ENCODE measurements at regions not wholly inside any gene's neighbourhood (a gene's known extent, or its start where the extent isn't known, plus 50 kb on each side); places are given as distances from the start of the nearest gene placed in this dataset.

- no peak overlapping the region for H3K9ac ChIP-seq (ENCODE audit: low read depth in 1 of 2, low read length in 2 of 2)
- no peak overlapping the region for H3K4me3 ChIP-seq (ENCODE audit: low read depth in 1 of 3, low read length in 3 of 3)
- DNase-seq (ENCODE audit: low spot score) = no peak
- no peaks in the 10 kb centered on the region for H3K27me3 ChIP-seq (ENCODE audit: control insufficient read depth in 4 of 4, insufficient read depth in 4 of 4, low read length in 3 of 4)
- no peaks in the 10 kb centered on the region for H3K9me3 ChIP-seq (ENCODE audit: control insufficient read depth in 4 of 4, low read length in 3 of 4)
- no peak overlapping the region for H3K27ac ChIP-seq (ENCODE audit: low read depth in 1 of 2, low read length in 2 of 2)
- H3K4me1 ChIP-seq (ENCODE audit: control insufficient read depth in 4 of 4, insufficient read depth in 4 of 4, low read length in 3 of 4) = no peaks in the 10 kb centered on the region
- TF ChIP-seq RXRA (IDR thresholded peaks at IDR 0.05) (no peak), SP1 (IDR thresholded peaks at IDR 0.05) (no peak), NR2F2 (IDR thresholded peaks at IDR 0.05) (no peak), FOXA2 (IDR thresholded peaks at IDR 0.05) (no peak), EGR1 (IDR thresholded peaks at IDR 0.05; ENCODE audit: low read depth in 2 of 2) (no peak), GABPA (IDR thresholded peaks at IDR 0.05 in 1 of 2, conservative IDR thresholded peaks at IDR 0.05 in 1 of 2) (no peak), FOXA1 (IDR thresholded peaks at IDR 0.05) (no peak)
- H3K36me3 ChIP-seq (ENCODE audit: control insufficient read depth in 4 of 4, insufficient read depth in 3 of 4, low read depth in 1 of 4, low read length in 3 of 4) = no peaks in the 10 kb centered on the region
Measured at GRCh38 chr2:189375842-189376241, 65.4 kb upstream of the WDR75 start.

DNA sequence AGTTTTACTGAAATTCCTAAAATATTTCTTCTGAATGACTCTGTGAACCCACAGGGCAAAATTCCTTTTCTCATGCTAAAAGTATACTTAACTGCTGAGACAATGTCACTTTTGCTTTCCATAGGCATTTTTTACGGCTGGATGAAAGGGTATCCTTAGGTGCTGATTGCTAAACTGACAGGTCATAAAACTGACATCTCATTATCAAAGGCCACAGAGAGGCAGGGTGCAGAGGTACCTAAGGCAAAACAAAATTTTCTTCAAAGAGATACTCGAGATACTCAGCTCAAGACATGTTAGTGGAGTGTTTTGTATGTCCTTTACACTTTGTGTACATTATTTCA is 62.0 kb upstream of the WDR75 start:
- no peak for DNase-seq (ENCODE audit: low spot score)
- Histone ChIP-seq H3K4me3 (ENCODE audit: low read depth in 1 of 3, low read length in 3 of 3) (no peak overlapping the region), H3K9me3 (ENCODE audit: control insufficient read depth in 4 of 4, low read length in 3 of 4) (no peaks in the 10 kb centered on the region), H3K4me1 (ENCODE audit: control insufficient read depth in 4 of 4, insufficient read depth in 4 of 4, low read length in 3 of 4) (no peaks in the 10 kb centered on the region), H3K36me3 (ENCODE audit: control insufficient read depth in 4 of 4, insufficient read depth in 3 of 4, low read depth in 1 of 4, low read length in 3 of 4) (no peaks in the 10 kb centered on the region), H3K27ac (ENCODE audit: low read depth in 1 of 2, low read length in 2 of 2) (no peak overlapping the region), H3K9ac (ENCODE audit: low read depth in 1 of 2, low read length in 2 of 2) (no peak overlapping the region), H3K27me3 (ENCODE audit: control insufficient read depth in 4 of 4, insufficient read depth in 4 of 4, low read length in 3 of 4) (no peaks in the 10 kb centered on the region)
- TF ChIP-seq GABPA (IDR thresholded peaks at IDR 0.05 in 1 of 2, conservative IDR thresholded peaks at IDR 0.05 in 1 of 2) = no peak
- TF ChIP-seq, protein P1, sequence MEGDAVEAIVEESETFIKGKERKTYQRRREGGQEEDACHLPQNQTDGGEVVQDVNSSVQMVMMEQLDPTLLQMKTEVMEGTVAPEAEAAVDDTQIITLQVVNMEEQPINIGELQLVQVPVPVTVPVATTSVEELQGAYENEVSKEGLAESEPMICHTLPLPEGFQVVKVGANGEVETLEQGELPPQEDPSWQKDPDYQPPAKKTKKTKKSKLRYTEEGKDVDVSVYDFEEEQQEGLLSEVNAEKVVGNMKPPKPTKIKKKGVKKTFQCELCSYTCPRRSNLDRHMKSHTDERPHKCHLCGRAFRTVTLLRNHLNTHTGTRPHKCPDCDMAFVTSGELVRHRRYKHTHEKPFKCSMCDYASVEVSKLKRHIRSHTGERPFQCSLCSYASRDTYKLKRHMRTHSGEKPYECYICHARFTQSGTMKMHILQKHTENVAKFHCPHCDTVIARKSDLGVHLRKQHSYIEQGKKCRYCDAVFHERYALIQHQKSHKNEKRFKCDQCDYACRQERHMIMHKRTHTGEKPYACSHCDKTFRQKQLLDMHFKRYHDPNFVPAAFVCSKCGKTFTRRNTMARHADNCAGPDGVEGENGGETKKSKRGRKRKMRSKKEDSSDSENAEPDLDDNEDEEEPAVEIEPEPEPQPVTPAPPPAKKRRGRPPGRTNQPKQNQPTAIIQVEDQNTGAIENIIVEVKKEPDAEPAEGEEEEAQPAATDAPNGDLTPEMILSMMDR (IDR thresholded peaks at IDR 0.05; ENCODE audit: low read depth, low read length, missing input control) = no peak
- TF ChIP-seq EGR1 (IDR thresholded peaks at IDR 0.05; ENCODE audit: low read depth in 2 of 2) = no peak
- TF ChIP-seq HNF4G (IDR thresholded peaks at IDR 0.05) = no peak
- WGBS = 66% methylated on average over 2 of the region's 2 CpGs

DNA sequence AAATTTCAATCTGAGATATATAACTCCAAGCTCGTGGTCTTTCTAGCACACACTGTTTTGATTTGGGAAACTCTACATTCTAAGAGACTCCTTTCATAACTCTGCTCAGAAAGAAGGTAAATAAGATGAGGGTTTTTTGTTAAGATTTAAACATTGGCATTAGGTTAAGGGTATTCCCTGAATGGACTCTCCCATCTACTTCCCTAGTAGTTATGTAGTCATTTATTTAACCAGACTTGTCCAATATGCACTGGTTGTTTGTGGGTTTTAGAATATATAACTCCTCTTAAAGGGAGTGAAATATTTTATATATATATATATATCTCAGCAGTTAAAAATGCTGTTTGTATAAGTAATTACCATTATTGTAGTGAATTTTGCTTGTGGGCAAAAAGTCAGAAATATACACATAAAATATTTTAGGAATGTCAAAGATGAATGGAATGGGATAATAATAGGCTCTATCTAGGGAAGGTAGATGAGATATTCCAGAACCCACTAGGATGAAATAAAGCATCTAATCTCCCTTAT is 61.5 kb upstream of the WDR75 start:
- TF ChIP-seq, protein P2, sequence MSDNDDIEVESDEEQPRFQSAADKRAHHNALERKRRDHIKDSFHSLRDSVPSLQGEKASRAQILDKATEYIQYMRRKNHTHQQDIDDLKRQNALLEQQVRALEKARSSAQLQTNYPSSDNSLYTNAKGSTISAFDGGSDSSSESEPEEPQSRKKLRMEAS (IDR thresholded peaks at IDR 0.05) = no peak
- TF ChIP-seq YY1 (IDR thresholded peaks at IDR 0.05) = no peak
- TF ChIP-seq NR2F2 (IDR thresholded peaks at IDR 0.05) = no peak
- no peak for TF ChIP-seq RXRA (IDR thresholded peaks at IDR 0.05)
- TF ChIP-seq, protein P3, sequence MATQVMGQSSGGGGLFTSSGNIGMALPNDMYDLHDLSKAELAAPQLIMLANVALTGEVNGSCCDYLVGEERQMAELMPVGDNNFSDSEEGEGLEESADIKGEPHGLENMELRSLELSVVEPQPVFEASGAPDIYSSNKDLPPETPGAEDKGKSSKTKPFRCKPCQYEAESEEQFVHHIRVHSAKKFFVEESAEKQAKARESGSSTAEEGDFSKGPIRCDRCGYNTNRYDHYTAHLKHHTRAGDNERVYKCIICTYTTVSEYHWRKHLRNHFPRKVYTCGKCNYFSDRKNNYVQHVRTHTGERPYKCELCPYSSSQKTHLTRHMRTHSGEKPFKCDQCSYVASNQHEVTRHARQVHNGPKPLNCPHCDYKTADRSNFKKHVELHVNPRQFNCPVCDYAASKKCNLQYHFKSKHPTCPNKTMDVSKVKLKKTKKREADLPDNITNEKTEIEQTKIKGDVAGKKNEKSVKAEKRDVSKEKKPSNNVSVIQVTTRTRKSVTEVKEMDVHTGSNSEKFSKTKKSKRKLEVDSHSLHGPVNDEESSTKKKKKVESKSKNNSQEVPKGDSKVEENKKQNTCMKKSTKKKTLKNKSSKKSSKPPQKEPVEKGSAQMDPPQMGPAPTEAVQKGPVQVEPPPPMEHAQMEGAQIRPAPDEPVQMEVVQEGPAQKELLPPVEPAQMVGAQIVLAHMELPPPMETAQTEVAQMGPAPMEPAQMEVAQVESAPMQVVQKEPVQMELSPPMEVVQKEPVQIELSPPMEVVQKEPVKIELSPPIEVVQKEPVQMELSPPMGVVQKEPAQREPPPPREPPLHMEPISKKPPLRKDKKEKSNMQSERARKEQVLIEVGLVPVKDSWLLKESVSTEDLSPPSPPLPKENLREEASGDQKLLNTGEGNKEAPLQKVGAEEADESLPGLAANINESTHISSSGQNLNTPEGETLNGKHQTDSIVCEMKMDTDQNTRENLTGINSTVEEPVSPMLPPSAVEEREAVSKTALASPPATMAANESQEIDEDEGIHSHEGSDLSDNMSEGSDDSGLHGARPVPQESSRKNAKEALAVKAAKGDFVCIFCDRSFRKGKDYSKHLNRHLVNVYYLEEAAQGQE (IDR thresholded peaks at IDR 0.05) = no peak
- TF ChIP-seq, protein P4, sequence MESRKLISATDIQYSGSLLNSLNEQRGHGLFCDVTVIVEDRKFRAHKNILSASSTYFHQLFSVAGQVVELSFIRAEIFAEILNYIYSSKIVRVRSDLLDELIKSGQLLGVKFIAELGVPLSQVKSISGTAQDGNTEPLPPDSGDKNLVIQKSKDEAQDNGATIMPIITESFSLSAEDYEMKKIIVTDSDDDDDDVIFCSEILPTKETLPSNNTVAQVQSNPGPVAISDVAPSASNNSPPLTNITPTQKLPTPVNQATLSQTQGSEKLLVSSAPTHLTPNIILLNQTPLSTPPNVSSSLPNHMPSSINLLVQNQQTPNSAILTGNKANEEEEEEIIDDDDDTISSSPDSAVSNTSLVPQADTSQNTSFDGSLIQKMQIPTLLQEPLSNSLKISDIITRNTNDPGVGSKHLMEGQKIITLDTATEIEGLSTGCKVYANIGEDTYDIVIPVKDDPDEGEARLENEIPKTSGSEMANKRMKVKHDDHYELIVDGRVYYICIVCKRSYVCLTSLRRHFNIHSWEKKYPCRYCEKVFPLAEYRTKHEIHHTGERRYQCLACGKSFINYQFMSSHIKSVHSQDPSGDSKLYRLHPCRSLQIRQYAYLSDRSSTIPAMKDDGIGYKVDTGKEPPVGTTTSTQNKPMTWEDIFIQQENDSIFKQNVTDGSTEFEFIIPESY (IDR thresholded peaks at IDR 0.05) = no peak
- WGBS = 78% methylated on average over 1 of the region's 1 CpG
- DNase-seq (ENCODE audit: low spot score) = no peak
- Histone ChIP-seq H3K4me1 (ENCODE audit: control insufficient read depth in 4 of 4, insufficient read depth in 4 of 4, low read length in 3 of 4) (no peaks in the 10 kb centered on the region), H3K27me3 (ENCODE audit: control insufficient read depth in 4 of 4, insufficient read depth in 4 of 4, low read length in 3 of 4) (no peaks in the 10 kb centered on the region), H3K9ac (ENCODE audit: low read depth in 1 of 2, low read length in 2 of 2) (no peak overlapping the region), H3K27ac (ENCODE audit: low read depth in 1 of 2, low read length in 2 of 2) (no peak overlapping the region), H3K4me3 (ENCODE audit: low read depth in 1 of 3, low read length in 3 of 3) (no peak overlapping the region), H3K36me3 (ENCODE audit: control insufficient read depth in 4 of 4, insufficient read depth in 3 of 4, low read depth in 1 of 4, low read length in 3 of 4) (no peaks in the 10 kb centered on the region), H3K9me3 (ENCODE audit: control insufficient read depth in 4 of 4, low read length in 3 of 4) (no peaks in the 10 kb centered on the region)

Measured in liver (tissue), 8 donors.